ENCODE measurements at regions not wholly inside any gene's neighbourhood (a gene's known extent, or its start where the extent isn't known, plus 50 kb on each side); places are given as distances from the start of the nearest gene placed in this dataset.

DNA sequence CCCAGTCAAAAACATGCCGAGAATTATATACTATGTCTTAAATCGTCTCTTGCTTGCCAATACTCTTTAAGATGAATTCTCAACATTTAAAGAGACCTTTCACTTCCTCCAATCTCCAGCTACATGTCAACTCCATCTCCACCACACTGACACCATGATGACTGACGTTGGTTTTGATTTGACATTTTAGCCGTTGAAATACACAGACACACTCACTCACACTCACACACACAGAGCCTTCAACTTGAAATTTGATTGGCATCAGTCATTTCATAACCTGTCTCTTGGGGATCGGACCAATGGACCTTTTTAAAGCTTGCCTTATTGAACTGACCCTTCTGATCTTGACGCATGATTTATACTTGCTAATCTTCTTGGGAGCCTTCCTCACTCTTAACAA lies 230.8 kb upstream of the PIK3C3 start:
- H3K4me1 ChIP-seq: no peaks in the 10 kb centered on the region
- DNase-seq (ENCODE audit: low spot score in 2 of 2): no peak
- TF ChIP-seq EP300 (IDR thresholded peaks at IDR 0.05): no peak
- TF ChIP-seq POLR2A (IDR thresholded peaks at IDR 0.05): no peak
- TF ChIP-seq, protein P1, sequence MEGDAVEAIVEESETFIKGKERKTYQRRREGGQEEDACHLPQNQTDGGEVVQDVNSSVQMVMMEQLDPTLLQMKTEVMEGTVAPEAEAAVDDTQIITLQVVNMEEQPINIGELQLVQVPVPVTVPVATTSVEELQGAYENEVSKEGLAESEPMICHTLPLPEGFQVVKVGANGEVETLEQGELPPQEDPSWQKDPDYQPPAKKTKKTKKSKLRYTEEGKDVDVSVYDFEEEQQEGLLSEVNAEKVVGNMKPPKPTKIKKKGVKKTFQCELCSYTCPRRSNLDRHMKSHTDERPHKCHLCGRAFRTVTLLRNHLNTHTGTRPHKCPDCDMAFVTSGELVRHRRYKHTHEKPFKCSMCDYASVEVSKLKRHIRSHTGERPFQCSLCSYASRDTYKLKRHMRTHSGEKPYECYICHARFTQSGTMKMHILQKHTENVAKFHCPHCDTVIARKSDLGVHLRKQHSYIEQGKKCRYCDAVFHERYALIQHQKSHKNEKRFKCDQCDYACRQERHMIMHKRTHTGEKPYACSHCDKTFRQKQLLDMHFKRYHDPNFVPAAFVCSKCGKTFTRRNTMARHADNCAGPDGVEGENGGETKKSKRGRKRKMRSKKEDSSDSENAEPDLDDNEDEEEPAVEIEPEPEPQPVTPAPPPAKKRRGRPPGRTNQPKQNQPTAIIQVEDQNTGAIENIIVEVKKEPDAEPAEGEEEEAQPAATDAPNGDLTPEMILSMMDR (IDR thresholded peaks at IDR 0.05): no peak
- H3K27ac ChIP-seq: no peak overlapping the region
- H3K9me3 ChIP-seq: no peaks in the 10 kb centered on the region
- H3K27me3 ChIP-seq: no peaks in the 10 kb centered on the region
- no peaks in the 10 kb centered on the region for H3K36me3 ChIP-seq
- H3K4me3 ChIP-seq: no peak overlapping the region
- WGBS, 2 donors: 85 to 89% methylated on average over 6 of the region's 6 CpGs

DNA sequence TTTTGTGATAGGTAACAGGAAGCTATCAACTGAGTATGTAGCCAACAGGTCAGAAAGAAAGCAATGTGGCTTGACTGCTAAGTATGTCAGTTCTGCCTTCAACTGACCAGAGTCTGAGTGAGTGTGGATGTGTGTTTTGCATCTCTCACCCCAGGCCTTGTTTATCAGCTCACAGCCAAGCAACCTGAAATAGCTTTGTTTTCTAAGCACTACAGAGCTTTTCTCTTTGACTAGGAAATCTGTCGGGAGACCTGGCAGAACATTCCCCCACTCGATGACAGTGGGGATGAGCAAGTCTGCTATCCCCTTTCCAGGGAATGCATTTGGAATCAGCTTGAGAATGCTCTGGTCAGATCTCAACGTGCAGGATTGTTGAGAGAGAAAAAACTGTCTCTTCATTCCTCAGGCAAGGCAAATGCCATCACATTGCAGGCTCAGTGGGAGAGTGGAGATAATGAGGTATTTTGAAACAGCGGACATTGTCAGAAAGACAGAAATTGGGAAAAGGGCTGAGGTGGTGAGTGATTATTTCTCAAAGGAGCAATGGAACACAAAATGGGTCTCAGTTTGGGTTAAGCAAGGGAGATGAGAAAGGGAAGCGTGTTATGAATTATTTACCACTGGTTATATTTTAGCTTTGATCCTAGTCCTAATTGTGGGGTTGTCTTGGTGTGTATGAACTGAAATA lies 233.8 kb upstream of the PIK3C3 start:
- H3K27ac ChIP-seq: no peak overlapping the region
- H3K27me3 ChIP-seq: no peaks in the 10 kb centered on the region
- H3K4me1 ChIP-seq: no peaks in the 10 kb centered on the region
- TF ChIP-seq POLR2A (IDR thresholded peaks at IDR 0.05) (no peak), EP300 (IDR thresholded peaks at IDR 0.05) (no peak)
- TF ChIP-seq, protein P1 (IDR thresholded peaks at IDR 0.05): no peak
- no peak for DNase-seq (ENCODE audit: low spot score in 2 of 2)
- H3K4me3 ChIP-seq: no peak overlapping the region
- 47 to 52% methylated on average over 5 of the region's 5 CpGs for WGBS, 2 donors
- H3K9me3 ChIP-seq: no peaks in the 10 kb centered on the region
- no peaks in the 10 kb centered on the region for H3K36me3 ChIP-seq

DNA sequence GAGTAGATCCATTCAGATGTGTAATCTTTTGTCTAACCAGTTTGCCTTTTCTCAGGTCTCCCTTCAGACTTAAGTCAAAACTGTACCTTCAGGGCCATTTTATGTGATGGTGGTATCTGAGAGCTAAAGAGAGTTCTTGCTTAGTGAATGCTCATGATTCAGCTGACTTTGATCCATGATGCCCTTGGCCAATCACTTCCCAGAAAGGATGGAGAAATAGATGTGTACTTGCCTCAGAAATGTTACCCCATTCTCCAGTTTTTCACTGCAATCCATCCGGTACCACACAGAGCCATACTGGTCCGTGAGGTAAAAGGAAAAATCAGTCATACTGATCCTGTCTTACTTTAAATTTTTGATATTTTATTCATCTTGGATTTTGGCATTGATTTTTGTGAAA lies 234.8 kb upstream of the PIK3C3 start:
- H3K4me1 ChIP-seq: no peaks in the 10 kb centered on the region
- H3K9me3 ChIP-seq: no peaks in the 10 kb centered on the region
- 95 to 96% methylated on average over 2 of the region's 2 CpGs for WGBS, 2 donors

DNA sequence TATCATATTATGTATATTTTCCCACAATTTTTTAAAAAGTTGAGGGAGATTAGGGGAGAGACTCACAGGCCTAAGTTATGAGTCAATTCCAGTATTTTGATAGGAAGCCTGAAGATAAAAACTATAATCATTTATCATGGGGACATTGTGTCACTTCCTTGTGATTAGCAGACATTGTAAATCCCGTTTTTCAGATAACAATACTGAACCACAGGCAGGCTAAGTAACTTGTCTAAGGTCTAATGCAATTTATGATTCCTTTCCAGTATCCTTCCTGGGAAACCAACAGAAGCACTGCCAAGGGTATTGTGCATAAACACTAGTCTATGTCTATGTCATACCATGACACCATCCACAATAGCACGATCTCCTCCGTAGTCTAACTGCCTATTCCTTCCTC lies 235.2 kb upstream of the PIK3C3 start:
- TF ChIP-seq POLR2A (IDR thresholded peaks at IDR 0.05) (no peak), EP300 (IDR thresholded peaks at IDR 0.05) (no peak)
- TF ChIP-seq, protein P1 (IDR thresholded peaks at IDR 0.05): no peak
- Histone ChIP-seq H3K27ac (no peak overlapping the region), H3K36me3 (no peaks in the 10 kb centered on the region), H3K4me3 (no peak overlapping the region), H3K9me3 (no peaks in the 10 kb centered on the region), H3K27me3 (no peaks in the 10 kb centered on the region), H3K4me1 (no peaks in the 10 kb centered on the region)
- no peak for DNase-seq (ENCODE audit: low spot score in 2 of 2)
- WGBS, 2 donors: 80 to 81% methylated on average over 3 of the region's 3 CpGs

More for the DNA sequence above, 234.8 kb upstream of the PIK3C3 start:
- Histone ChIP-seq H3K27me3 (no peaks in the 10 kb centered on the region), H3K27ac (no peak overlapping the region), H3K36me3 (no peaks in the 10 kb centered on the region), H3K4me3 (no peak overlapping the region)
- no peak for DNase-seq (ENCODE audit: low spot score in 2 of 2)
- TF ChIP-seq POLR2A (IDR thresholded peaks at IDR 0.05) (no peak), EP300 (IDR thresholded peaks at IDR 0.05) (no peak)
- TF ChIP-seq, protein P1 (IDR thresholded peaks at IDR 0.05): no peak

DNA sequence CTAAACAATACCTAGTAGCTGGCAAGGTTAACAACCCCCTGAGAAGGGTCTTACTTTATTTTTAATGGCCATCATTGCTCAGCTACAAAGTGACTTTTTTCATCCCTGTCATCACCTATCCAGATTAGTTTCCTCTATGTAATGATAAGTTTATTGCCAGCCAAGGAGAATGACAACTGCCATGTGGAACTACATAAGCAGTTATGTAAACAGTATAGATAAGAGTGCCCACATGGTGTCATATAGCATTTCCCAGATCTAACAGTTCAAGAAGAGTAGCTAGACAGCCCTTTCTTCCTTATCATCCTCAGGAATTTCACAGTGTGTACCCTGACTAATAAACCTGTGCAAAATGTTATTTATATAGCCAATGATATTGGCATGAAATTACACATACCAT lies 240.2 kb upstream of the PIK3C3 start:
- no peak for DNase-seq (ENCODE audit: low spot score in 2 of 2)
- Histone ChIP-seq H3K27me3 (no peaks in the 10 kb centered on the region), H3K27ac (no peak overlapping the region), H3K36me3 (no peaks in the 10 kb centered on the region), H3K4me3 (no peak overlapping the region), H3K9me3 (no peaks in the 10 kb centered on the region), H3K4me1 (no peaks in the 10 kb centered on the region)
- TF ChIP-seq, protein P1 (IDR thresholded peaks at IDR 0.05): no peak
- TF ChIP-seq EP300 (IDR thresholded peaks at IDR 0.05) (no peak), POLR2A (IDR thresholded peaks at IDR 0.05) (no peak)
